Kidney tubule cell (primary cell): ENCODE measurements at regions not wholly inside any gene's neighbourhood (a gene's known extent, or its start where the extent isn't known, plus 50 kb on each side); places are given as distances from the start of the nearest gene placed in this dataset.

Source experiments
- DNase-seq: peaks from one replicate; pipeline ENCODE4 v3.0.0-alpha.2; 2018; ENCODE audit warnings: low spot score

GRCh38 chr5:155839251-155840037 is 487.5 kb upstream of the SGCD start:
- peak; percentile 82 for DNase-seq

GRCh38 chr5:155844542-155844941 is 482.4 kb upstream of the SGCD start:
- no peak for DNase-seq

- DNase-seq: no peak
Measured at GRCh38 chr5:155850370-155850769, 476.6 kb upstream of the SGCD start.

DNA sequence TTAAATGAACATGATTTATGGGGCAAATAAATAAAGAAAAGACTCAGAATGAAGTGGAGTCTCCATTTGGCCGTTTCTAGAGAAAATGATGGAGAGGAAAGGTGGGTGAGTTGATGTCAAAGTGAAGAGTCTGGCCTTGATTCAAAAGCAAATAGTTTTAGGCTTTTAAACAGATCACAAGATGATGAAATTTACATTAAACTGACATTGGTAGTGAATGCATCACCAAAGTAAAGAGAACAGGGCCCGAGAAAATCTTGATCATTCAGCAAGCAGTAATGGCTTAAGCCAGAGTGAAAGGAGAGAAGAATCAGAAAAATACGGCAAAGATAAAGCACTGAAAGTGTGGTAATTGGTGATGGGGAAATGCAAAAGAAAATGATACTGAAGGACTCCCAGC is 460.0 kb upstream of the SGCD start:
- no peak for DNase-seq

- DNase-seq: no peak
Measured at GRCh38 chr5:155867522-155868088, 459.4 kb upstream of the SGCD start.

- no peak for DNase-seq
Measured at GRCh38 chr5:155870636-155871035, 456.3 kb upstream of the SGCD start.

- no peak for DNase-seq
Measured at GRCh38 chr5:155871623-155872022, 455.3 kb upstream of the SGCD start.

DNA sequence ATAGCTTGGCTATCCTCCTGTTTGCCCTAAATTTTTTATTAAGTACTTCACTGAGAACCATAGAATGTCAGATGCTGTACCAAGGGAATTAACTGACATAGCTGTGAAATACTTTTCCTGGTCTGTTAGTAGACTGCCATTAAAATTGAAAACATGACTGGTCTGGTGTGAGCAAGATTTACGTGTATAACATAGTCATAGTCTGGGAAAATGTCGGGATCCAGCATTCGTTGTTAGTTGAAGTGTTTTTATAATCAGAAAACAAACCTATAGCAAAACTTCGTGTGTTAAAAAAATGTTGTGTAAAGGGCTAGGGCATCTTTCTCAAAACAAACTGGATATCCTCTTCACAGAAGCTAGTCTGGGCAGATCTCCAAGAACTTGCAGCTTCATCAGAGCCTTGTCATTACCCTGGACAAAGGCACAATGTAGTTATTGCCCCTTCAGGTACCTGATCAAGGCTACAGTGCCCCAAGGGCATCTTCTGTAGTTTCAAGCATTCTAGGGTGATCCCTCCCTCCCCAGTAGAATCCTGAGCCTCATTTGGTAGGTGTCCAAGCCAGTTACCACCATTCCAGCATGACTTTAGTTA is 454.2 kb upstream of the SGCD start:
- DNase-seq: no peak

GRCh38 chr5:155878991-155879575 is 447.9 kb upstream of the SGCD start:
- no peak for DNase-seq

GRCh38 chr5:155884041-155884440 is 442.9 kb upstream of the SGCD start:
- DNase-seq: peak; percentile 19

GRCh38 chr5:155885199-155885598 is 441.8 kb upstream of the SGCD start:
- DNase-seq: no peak

- no peak for DNase-seq
Measured at GRCh38 chr5:155886311-155887031, 440.5 kb upstream of the SGCD start.

GRCh38 chr5:155895484-155895883 is 431.5 kb upstream of the SGCD start:
- DNase-seq: no peak

DNA sequence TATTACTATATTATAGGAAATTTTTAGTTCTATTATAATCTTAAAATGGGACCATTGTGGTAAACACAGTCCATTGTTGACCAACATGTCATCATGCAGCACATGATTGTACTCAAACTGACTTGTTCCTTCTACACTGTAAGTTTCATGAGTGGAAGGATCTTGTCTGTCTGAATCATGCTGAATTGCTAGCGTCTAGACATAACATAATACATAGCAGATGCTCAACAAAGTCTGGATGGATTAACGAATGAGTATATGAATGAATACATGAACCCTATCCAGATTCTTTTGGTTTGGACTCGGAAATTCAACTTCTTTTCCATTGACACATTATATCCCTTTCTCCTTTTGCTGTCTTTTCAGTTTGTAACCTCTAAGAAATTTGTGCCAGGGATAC is 429.2 kb upstream of the SGCD start:
- DNase-seq: no peak

DNA sequence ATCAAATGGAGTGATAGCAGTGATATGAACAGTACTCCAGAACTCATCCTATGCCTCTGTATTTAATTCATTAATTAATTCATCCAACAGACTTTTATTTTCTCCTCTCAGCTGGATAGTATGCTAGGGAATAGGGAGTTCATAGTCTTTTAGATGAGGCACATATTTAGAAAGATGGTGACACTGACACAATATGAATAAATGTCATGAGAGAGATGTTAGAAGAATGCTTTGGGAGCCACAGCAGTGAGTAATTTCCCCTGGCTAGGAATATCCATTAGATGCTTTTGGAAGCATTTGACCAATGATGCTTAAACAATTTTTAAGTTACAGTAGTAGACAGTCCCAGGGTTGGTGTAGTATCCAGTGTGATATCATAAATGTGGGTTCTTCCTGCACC is 428.7 kb upstream of the SGCD start:
- DNase-seq: no peak

- DNase-seq: no peak
Measured at GRCh38 chr5:155903791-155904190, 423.2 kb upstream of the SGCD start.

DNA sequence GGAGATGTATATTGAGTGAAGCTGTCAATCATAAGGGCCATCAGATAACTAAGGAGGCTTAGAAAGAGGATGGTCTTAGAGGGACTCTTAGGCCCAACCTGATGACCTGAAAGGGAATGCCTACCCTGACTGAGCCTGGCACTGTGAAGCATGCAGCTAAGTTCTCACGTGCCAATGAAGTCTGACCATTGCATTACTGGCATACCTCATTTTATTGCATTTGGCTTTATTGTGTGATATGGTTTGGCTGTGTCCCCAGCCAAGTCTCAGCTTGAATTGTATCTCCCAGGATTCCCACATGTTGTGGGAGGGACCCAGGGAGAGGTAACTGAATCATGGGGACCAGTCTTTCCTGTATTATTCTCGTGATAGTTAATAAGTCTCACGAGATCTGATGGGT is 421.6 kb upstream of the SGCD start:
- DNase-seq: no peak

- no peak for DNase-seq
Measured at GRCh38 chr5:155906046-155906445, 420.9 kb upstream of the SGCD start.

DNA sequence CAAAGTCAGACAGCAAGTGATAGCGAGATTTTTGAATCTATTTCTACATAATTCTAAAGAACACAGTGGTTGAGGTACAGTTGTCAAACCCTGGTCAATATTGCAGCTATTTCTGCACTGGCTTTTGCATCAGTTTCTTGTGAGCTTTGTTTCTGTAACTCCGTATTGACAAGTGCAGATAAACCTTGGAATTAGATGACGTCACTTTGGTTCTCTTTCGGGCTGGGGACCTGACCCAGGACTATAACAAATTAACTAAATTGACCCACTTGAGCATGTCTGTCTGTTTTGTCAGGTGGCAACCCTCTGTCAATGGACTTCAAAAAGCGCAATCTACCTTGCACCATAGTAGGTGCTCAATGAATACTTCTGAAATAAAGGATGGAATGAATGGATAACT is 418.4 kb upstream of the SGCD start:
- DNase-seq: no peak

GRCh38 chr5:155912291-155912690 is 414.7 kb upstream of the SGCD start:
- DNase-seq: no peak

- DNase-seq: no peak
Measured at GRCh38 chr5:155914766-155915165, 412.2 kb upstream of the SGCD start.

GRCh38 chr5:155915601-155916000 is 411.4 kb upstream of the SGCD start:
- no peak for DNase-seq

GRCh38 chr5:155919126-155919525 is 407.8 kb upstream of the SGCD start:
- DNase-seq: no peak
